Stromal cell of bone marrow (primary cell): ENCODE measurements at regions not wholly inside any gene's neighbourhood (a gene's known extent, or its start where the extent isn't known, plus 50 kb on each side); places are given as distances from the start of the nearest gene placed in this dataset.

Experiments
- DNase-seq: peaks from one replicate; pipeline ENCODE4 v3.0.0-alpha.2; 2012; ENCODE audit warnings: low read depth

- DNase-seq: no peak
Observed at GRCh38 chr12:90399357-90399756, 555.6 kb downstream of the CCER1 start.

- no peak for DNase-seq
Observed at GRCh38 chr12:90398285-90398836, 556.6 kb downstream of the CCER1 start.

- DNase-seq: no peak
Observed at GRCh38 chr12:90396556-90396955, 558.4 kb downstream of the CCER1 start.

- DNase-seq: no peak
Observed at GRCh38 chr12:90393652-90394051, 561.3 kb downstream of the CCER1 start.

GRCh38 chr12:90393089-90393488 lies 561.9 kb downstream of the CCER1 start:
- no peak for DNase-seq

GRCh38 chr12:90390947-90391346 lies 564.0 kb downstream of the CCER1 start:
- peak; percentile 3 for DNase-seq

- no peak for DNase-seq
Observed at GRCh38 chr12:90368081-90368480, 586.9 kb downstream of the CCER1 start.

- DNase-seq: peak; percentile 78
Observed at GRCh38 chr12:90366286-90366685, 588.7 kb downstream of the CCER1 start.

GRCh38 chr12:90360300-90360699 lies 594.7 kb downstream of the CCER1 start:
- DNase-seq: no peak

- DNase-seq: no peak
Observed at GRCh38 chr12:90355711-90356355, 599.1 kb downstream of the CCER1 start.

GRCh38 chr12:90343966-90344365 lies 611.0 kb downstream of the CCER1 start:
- no peak for DNase-seq

GRCh38 chr12:90342081-90342480 lies 612.9 kb downstream of the CCER1 start:
- DNase-seq: no peak

- DNase-seq: no peak
Observed at GRCh38 chr12:90339837-90340236, 615.1 kb downstream of the CCER1 start.

- no peak for DNase-seq
Observed at GRCh38 chr12:90338365-90338764, 616.6 kb downstream of the CCER1 start.

GRCh38 chr12:90337018-90337417 lies 618.0 kb downstream of the CCER1 start:
- no peak for DNase-seq

- DNase-seq: peak; percentile 36
Observed at GRCh38 chr12:90335566-90335965, 619.4 kb downstream of the CCER1 start.

- peak; percentile 45 for DNase-seq
Observed at GRCh38 chr12:90333939-90334338, 621.0 kb downstream of the CCER1 start.

- DNase-seq: peak; percentile 14
Observed at GRCh38 chr12:90333424-90333823, 621.6 kb downstream of the CCER1 start.

- no peak for DNase-seq
Observed at GRCh38 chr12:90331821-90332220, 623.2 kb downstream of the CCER1 start.

- DNase-seq: no peak
Observed at GRCh38 chr12:90331262-90331661, 622.6 kb upstream of the ATP2B1 start.

GRCh38 chr12:90327793-90328743 lies 619.4 kb upstream of the ATP2B1 start:
- DNase-seq: no peak

- no peak for DNase-seq
Observed at GRCh38 chr12:90323217-90323616, 614.6 kb upstream of the ATP2B1 start.

GRCh38 chr12:90322006-90322405 lies 613.4 kb upstream of the ATP2B1 start:
- DNase-seq: peak; percentile 31
